BLaER1 treated with 17β-estradiol and CSF1 and Interleukin-3, amounts not matched to agents 10 nM and 100 nM (cell line): ENCODE measurements at regions not wholly inside any gene's neighbourhood (a gene's known extent, or its start where the extent isn't known, plus 50 kb on each side); places are given as distances from the start of the nearest gene placed in this dataset.
"Not testable (repeated sequence)": the region's sequence is repeated elsewhere in the genome, so short reads cannot be mapped to it uniquely, and the experiment has no call there.

ENCODE experiments used
- H3K27ac ChIP-seq, 11 experiments: shearing (Covaris generic); formaldehyde crosslinking; 2 replicates each; pipeline ENCODE4 v1.8.1; 2022
- H3K27me3 ChIP-seq, 11 experiments: shearing (Covaris generic); formaldehyde crosslinking; 2 replicates each; pipeline ENCODE4 v1.8.1; 2022
- H3K36me3 ChIP-seq, 11 experiments: shearing (Covaris generic); formaldehyde crosslinking; 2 replicates each; pipeline ENCODE4 v1.8.1; 2022
- H3K4me1 ChIP-seq, 10 experiments: shearing (Covaris generic); formaldehyde crosslinking; 2 replicates each; pipeline ENCODE4 v1.8.1; 2022
- H3K4me2 ChIP-seq, 11 experiments: shearing (Covaris generic); formaldehyde crosslinking; 2 replicates each; pipeline ENCODE4 v1.8.1; 2022
- H3K4me3 ChIP-seq, 10 experiments: shearing (Covaris generic); formaldehyde crosslinking; 2 replicates each; pipeline ENCODE4 v1.8.1; 2022
- H3K9ac ChIP-seq, 11 experiments: shearing (Covaris generic); formaldehyde crosslinking; 2 replicates each; pipeline ENCODE4 v1.8.1; 2022
- H3K9me3 ChIP-seq, 11 experiments: shearing (Covaris generic); formaldehyde crosslinking; replicated peaks in 1 of 11; 2 replicates each; pipeline ENCODE4 v1.8.1; 2022
- H4K20me1 ChIP-seq, 11 experiments: shearing (Covaris generic); formaldehyde crosslinking; 2 replicates each; pipeline ENCODE4 v1.8.1; 2022
- Cebpa-rat ChIP-seq, 11 experiments: shearing (Covaris generic); IDR thresholded peaks; 2 replicates each; pipeline ENCODE4 v1.8.1; 2022

- Histone ChIP-seq H3K4me2 (no peak overlapping the region), H3K27me3 (peaks cover 71 to 100% (median 95%) of the 10 kb centered on the region in 11 experiments; a peak in 21 of 22 replicates), H3K27ac (no peak overlapping the region), H3K4me3 (no peak overlapping the region), H4K20me1 (no peaks in the 10 kb centered on the region), H3K36me3 (no peaks in the 10 kb centered on the region), H3K4me1 (no peaks in the 10 kb centered on the region), H3K9ac (no peak overlapping the region), H3K9me3 (no peaks in the 10 kb centered on the region)
- no peak for TF ChIP-seq Cebpa-rat (IDR thresholded peaks at IDR 0.05)
Measured at GRCh38 chrX:85569686-85570085, 190.2 kb upstream of the POF1B start.

GRCh38 chrX:85569096-85569495 lies 189.6 kb upstream of the POF1B start:
- no peak overlapping the region for H3K4me2 ChIP-seq
- no peak overlapping the region for H3K27ac ChIP-seq
- no peaks in the 10 kb centered on the region for H3K36me3 ChIP-seq
- no peak for TF ChIP-seq Cebpa-rat (IDR thresholded peaks at IDR 0.05)
- H3K9ac ChIP-seq: no peak overlapping the region
- H4K20me1 ChIP-seq: no peaks in the 10 kb centered on the region
- no peaks in the 10 kb centered on the region for H3K4me1 ChIP-seq
- H3K27me3 ChIP-seq: peaks cover 65 to 100% (median 94%) of the 10 kb centered on the region in 11 experiments; a peak in 21 of 22 replicates
- H3K4me3 ChIP-seq: no peak overlapping the region
- H3K9me3 ChIP-seq: no peaks in the 10 kb centered on the region

DNA sequence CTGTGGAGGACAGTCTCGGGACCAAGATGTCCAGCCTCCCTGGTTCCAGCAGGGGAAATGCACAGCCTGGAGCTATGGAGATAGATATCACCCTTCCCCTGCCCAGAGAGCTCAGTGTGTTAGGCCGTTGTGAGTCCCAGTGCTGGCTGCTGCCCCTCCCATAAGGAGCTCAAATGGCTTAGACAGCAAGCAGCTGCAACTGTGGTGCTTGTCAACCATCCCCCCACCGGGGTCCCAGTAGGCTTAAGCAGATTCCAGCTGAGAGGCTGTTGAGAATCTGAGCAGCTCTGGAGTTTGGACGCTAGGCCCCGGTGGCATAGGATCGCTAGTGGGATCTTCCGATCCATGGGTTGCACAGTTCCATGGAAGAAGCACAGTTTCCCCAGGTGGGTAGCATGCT lies 181.8 kb upstream of the POF1B start:
- Histone ChIP-seq H3K36me3 (no peaks in the 10 kb centered on the region), H3K27me3 (peaks cover 26 to 96% (median 88%) of the 10 kb centered on the region in 11 experiments), H3K4me1 (no peaks in the 10 kb centered on the region), H3K9ac (no peak overlapping the region), H3K4me2 (no peak overlapping the region), H4K20me1 (peaks cover 0 to 5% (median 0%) of the 10 kb centered on the region in 11 experiments; a peak in 1 of 22 replicates), H3K9me3 (no peaks in the 10 kb centered on the region), H3K4me3 (no peak overlapping the region), H3K27ac (no peak overlapping the region)
- no peak for TF ChIP-seq Cebpa-rat (IDR thresholded peaks at IDR 0.05)

DNA sequence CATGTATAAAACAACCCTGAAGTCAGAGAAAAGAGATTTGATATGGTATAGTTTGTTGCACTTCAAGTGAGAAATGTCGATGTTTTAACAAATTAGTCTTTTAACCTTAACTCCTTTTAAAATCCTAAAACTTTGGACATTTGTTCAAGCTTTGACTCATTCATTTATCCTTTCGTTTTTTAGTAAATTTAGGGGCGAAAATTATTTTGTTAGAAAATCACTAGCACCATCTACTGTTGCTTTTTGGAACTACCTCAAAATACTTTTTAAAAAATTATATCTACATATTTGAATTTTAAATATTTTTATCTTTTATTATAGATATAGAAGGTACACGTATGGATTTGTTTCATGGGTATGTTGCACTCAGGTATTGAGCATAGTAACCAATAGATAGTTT lies 165.1 kb upstream of the POF1B start:
- no peak overlapping the region for H3K9ac ChIP-seq
- no peaks in the 10 kb centered on the region for H4K20me1 ChIP-seq
- TF ChIP-seq Cebpa-rat (IDR thresholded peaks at IDR 0.05): no peak
- H3K4me2 ChIP-seq: no peak overlapping the region
- H3K27ac ChIP-seq: no peak overlapping the region
- no peaks in the 10 kb centered on the region for H3K9me3 ChIP-seq
- H3K4me1 ChIP-seq: no peaks in the 10 kb centered on the region
- H3K36me3 ChIP-seq: no peaks in the 10 kb centered on the region
- peaks cover 26 to 91% (median 76%) of the 10 kb centered on the region in 11 experiments; a peak in 21 of 22 replicates for H3K27me3 ChIP-seq
- no peak overlapping the region for H3K4me3 ChIP-seq

- no peaks in the 10 kb centered on the region for H3K36me3 ChIP-seq
- no peak overlapping the region for H3K9ac ChIP-seq
- no peaks in the 10 kb centered on the region for H4K20me1 ChIP-seq
- no peak overlapping the region for H3K4me2 ChIP-seq
- H3K27me3 ChIP-seq: peaks cover 21 to 91% (median 76%) of the 10 kb centered on the region in 11 experiments; a peak in 20 of 22 replicates
- H3K27ac ChIP-seq: no peak overlapping the region
- H3K4me1 ChIP-seq: no peaks in the 10 kb centered on the region
- TF ChIP-seq Cebpa-rat (IDR thresholded peaks at IDR 0.05): no peak
- H3K9me3 ChIP-seq: no peaks in the 10 kb centered on the region
- no peak overlapping the region for H3K4me3 ChIP-seq
Measured at GRCh38 chrX:85543866-85544265, 164.4 kb upstream of the POF1B start.

- H3K9me3 ChIP-seq, H3K4me2 ChIP-seq, H3K9ac ChIP-seq, H3K36me3 ChIP-seq, H4K20me1 ChIP-seq, H3K4me3 ChIP-seq, H3K27ac ChIP-seq: not testable (repeated sequence)
- H3K4me1 ChIP-seq: peaks cover 0 to 13% (median 0%) of the 10 kb centered on the region in 10 experiments; a peak in 4 of 20 replicates
- peaks cover 25 to 47% (median 42%) of the 10 kb centered on the region in 11 experiments for H3K27me3 ChIP-seq
Measured at GRCh38 chrX:85529141-85529540, 149.7 kb upstream of the POF1B start.

GRCh38 chrX:85517994-85518718 lies 138.7 kb upstream of the POF1B start:
- Histone ChIP-seq H3K4me3 (no peak overlapping the region), H3K27ac (no peak overlapping the region), H3K9me3 (peaks cover 0 to 9% (median 0%) of the 10 kb centered on the region in 11 experiments; a peak in 4 of 22 replicates), H3K27me3 (peaks cover 52 to 98% (median 94%) of the 10 kb centered on the region in 11 experiments; a peak in 21 of 22 replicates), H3K4me2 (no peak overlapping the region), H3K36me3 (no peaks in the 10 kb centered on the region), H3K4me1 (no peaks in the 10 kb centered on the region), H4K20me1 (no peaks in the 10 kb centered on the region), H3K9ac (no peak overlapping the region)
- no peak for TF ChIP-seq Cebpa-rat (IDR thresholded peaks at IDR 0.05)

- Histone ChIP-seq H3K9ac (no peak overlapping the region), H3K36me3 (no peaks in the 10 kb centered on the region), H4K20me1 (no peaks in the 10 kb centered on the region), H3K9me3 (no peaks in the 10 kb centered on the region), H3K4me2 (no peak overlapping the region), H3K4me3 (no peak overlapping the region), H3K27ac (no peak overlapping the region), H3K27me3 (peaks cover 48 to 96% (median 90%) of the 10 kb centered on the region in 11 experiments), H3K4me1 (no peaks in the 10 kb centered on the region)
- TF ChIP-seq Cebpa-rat (IDR thresholded peaks at IDR 0.05): no peak
Measured at GRCh38 chrX:85516131-85516530, 136.7 kb upstream of the POF1B start.

DNA sequence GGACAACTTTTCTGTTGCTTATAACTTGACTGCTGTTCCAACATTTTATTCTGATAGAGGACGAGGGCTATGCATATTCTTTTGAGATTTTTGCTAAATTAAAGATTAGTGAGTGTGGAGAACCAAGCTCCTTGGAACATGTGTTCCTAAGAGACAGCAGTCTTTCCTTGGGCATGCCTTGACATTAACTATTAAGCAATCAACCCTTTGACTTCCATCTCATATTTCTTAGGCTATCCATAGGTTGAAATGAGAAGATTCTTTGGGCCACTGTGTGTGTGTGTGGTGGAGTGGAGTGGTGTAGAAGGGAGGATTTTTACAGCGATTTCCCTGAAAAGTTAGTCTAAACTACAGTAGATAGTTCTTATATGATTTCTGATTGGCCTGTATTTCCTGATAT lies 127.4 kb upstream of the POF1B start:
- Histone ChIP-seq H3K4me3 (no peak overlapping the region), H3K27ac (no peak overlapping the region), H3K4me2 (no peak overlapping the region), H3K36me3 (no peaks in the 10 kb centered on the region), H3K4me1 (no peaks in the 10 kb centered on the region), H3K9ac (no peak overlapping the region), H4K20me1 (no peaks in the 10 kb centered on the region), H3K27me3 (peaks cover 67 to 97% (median 91%) of the 10 kb centered on the region in 11 experiments), H3K9me3 (no peaks in the 10 kb centered on the region)
- TF ChIP-seq Cebpa-rat (IDR thresholded peaks at IDR 0.05): no peak

DNA sequence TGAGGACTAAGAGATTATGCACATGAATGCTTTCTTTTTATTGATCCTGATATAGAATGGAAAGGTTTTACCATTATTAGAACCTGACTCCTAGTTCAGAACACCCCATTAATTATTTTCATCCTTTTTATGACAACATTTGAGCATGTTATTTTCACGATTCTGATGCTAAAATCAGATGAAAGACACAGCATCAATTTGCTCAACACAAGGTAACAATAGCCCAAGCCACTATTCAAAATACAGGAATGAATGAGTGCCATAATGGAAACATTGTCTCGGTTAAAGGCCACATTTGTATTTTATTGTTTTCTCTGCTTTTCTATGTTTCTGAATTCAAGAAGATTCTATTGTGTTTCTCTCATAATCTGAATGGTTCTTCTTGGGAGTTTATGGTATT lies 126.3 kb upstream of the POF1B start:
- Histone ChIP-seq H3K4me1 (no peaks in the 10 kb centered on the region), H3K36me3 (no peaks in the 10 kb centered on the region), H3K4me2 (no peak overlapping the region), H3K9me3 (no peaks in the 10 kb centered on the region), H3K27me3 (peaks cover 74 to 98% (median 95%) of the 10 kb centered on the region in 11 experiments), H3K4me3 (no peak overlapping the region), H3K27ac (no peak overlapping the region), H3K9ac (no peak overlapping the region), H4K20me1 (no peaks in the 10 kb centered on the region)
- no peak for TF ChIP-seq Cebpa-rat (IDR thresholded peaks at IDR 0.05)
